Progenitor cell of endocrine pancreas (in vitro differentiated cells): ENCODE measurements at regions not wholly inside any gene's neighbourhood (a gene's known extent, or its start where the extent isn't known, plus 50 kb on each side); places are given as distances from the start of the nearest gene placed in this dataset.

Experiments
- DNase-seq: peaks from one replicate; pipeline ENCODE4 v3.0.0; 2021; ENCODE audit warnings: low spot score; ENCODE audit not compliant: unreplicated experiment
- H3K27ac Mint-ChIP-seq: 2 replicates; pipeline ENCODE4 v1.8.0; 2021; ENCODE audit warnings: mild to moderate bottlenecking, moderate library complexity, mixed read lengths
- H3K27me3 Mint-ChIP-seq: 2 replicates; pipeline ENCODE4 v1.8.0; 2021; ENCODE audit warnings: mixed read lengths
- H3K36me3 Mint-ChIP-seq: 2 replicates; pipeline ENCODE4 v1.8.0; 2022; ENCODE audit warnings: mixed read lengths; ENCODE audit not compliant: insufficient read depth
- H3K4me1 Mint-ChIP-seq: 2 replicates; pipeline ENCODE4 v1.8.0; 2021; ENCODE audit warnings: low read depth, mixed read lengths
- H3K4me3 Mint-ChIP-seq: 2 replicates; pipeline ENCODE4 v1.8.0; 2021; ENCODE audit warnings: low read depth, mild to moderate bottlenecking, moderate library complexity, mixed read lengths
- H3K9me3 Mint-ChIP-seq: 2 replicates; pipeline ENCODE4 v1.8.0; 2021; ENCODE audit warnings: low read depth, mixed read lengths
- TF ChIP-seq, protein P1 (sequence below): fragments of 200-600 bp; sonication (generic); IDR thresholded peaks from one replicate; pipeline ENCODE4 v1.5.0; 2021; ENCODE audit warnings: antibody characterized with exemption, mild to moderate bottlenecking; ENCODE audit not compliant: unreplicated experiment

DNA sequence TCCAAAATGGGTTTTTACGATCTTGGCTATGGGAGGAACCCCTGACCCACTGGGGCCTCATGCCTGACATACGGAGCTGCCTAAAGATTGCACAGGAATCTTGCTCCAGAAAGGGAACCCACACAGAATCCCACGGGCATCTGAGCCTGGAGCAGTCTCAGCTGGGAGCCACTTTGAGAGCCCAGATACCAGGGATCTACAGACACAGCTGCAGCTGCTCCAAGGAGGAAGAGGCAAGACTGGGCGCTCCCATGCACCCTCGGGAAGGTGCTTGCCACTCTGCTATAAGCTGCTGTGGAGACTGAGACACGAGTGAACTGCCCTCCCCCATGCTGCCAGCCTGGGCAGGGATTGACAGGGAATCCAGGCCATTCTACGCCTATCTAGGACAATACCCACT is 202.5 kb downstream of the REEP3 start:
- no peaks in the 10 kb centered on the region for H3K36me3 Mint-ChIP-seq
- peaks cover 2% of the 10 kb centered on the region for H3K4me1 Mint-ChIP-seq
- peaks cover 2% of the 10 kb centered on the region for H3K27me3 Mint-ChIP-seq
- no peak for DNase-seq
- no peak overlapping the region for H3K4me3 Mint-ChIP-seq
- TF ChIP-seq, protein P1, sequence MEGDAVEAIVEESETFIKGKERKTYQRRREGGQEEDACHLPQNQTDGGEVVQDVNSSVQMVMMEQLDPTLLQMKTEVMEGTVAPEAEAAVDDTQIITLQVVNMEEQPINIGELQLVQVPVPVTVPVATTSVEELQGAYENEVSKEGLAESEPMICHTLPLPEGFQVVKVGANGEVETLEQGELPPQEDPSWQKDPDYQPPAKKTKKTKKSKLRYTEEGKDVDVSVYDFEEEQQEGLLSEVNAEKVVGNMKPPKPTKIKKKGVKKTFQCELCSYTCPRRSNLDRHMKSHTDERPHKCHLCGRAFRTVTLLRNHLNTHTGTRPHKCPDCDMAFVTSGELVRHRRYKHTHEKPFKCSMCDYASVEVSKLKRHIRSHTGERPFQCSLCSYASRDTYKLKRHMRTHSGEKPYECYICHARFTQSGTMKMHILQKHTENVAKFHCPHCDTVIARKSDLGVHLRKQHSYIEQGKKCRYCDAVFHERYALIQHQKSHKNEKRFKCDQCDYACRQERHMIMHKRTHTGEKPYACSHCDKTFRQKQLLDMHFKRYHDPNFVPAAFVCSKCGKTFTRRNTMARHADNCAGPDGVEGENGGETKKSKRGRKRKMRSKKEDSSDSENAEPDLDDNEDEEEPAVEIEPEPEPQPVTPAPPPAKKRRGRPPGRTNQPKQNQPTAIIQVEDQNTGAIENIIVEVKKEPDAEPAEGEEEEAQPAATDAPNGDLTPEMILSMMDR, result no peak
- no peaks in the 10 kb centered on the region for H3K9me3 Mint-ChIP-seq
- no peak overlapping the region for H3K27ac Mint-ChIP-seq

DNA sequence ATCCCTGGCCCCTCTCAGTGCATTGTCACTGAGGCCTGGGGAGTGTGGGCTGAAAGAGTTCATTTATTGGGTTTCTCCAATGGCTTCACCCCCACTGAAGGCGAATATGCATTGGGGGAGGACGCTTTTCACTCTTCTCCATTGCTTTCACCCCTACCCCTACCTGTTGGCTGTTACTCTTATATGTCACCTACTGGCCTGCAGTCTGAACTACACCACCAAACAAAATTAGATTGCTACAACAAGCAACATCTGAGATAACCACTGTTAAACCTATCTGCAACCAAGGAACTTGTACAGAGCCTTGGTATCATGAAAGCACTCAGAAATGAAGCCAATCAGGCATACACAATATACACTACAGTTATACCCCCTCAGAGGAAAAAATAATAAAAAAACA is 203.7 kb downstream of the REEP3 start:
- H3K27ac Mint-ChIP-seq, result no peak overlapping the region
- no peak overlapping the region for H3K4me3 Mint-ChIP-seq

DNA sequence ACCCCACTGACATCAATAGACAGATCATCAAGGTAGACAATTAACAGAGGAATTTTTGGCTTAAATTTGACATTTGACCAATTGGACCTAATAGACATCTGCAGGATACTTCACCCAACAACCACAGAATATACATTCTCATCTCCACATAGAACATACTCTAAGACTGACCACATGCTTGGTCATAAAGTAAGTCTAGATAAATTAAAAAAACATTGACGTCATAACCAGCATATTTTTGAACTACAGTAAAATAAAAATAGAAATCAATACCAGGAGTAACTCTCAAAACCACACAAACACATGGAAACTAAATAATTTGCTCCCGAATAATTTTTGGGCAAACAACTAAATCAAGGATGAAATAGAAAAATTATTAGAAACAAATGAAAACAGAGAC is 205.7 kb downstream of the REEP3 start:
- no peaks in the 10 kb centered on the region for H3K27me3 Mint-ChIP-seq
- H3K27ac Mint-ChIP-seq, result no peak overlapping the region
- H3K36me3 Mint-ChIP-seq, result no peaks in the 10 kb centered on the region
- H3K4me1 Mint-ChIP-seq, result no peaks in the 10 kb centered on the region
- no peaks in the 10 kb centered on the region for H3K9me3 Mint-ChIP-seq
- TF ChIP-seq, protein P1, result no peak
- DNase-seq, result no peak
- H3K4me3 Mint-ChIP-seq, result no peak overlapping the region

More for the DNA sequence above, 203.7 kb downstream of the REEP3 start:
- no peaks in the 10 kb centered on the region for H3K36me3 Mint-ChIP-seq
- H3K27me3 Mint-ChIP-seq, result peaks cover 2% of the 10 kb centered on the region
- no peak for DNase-seq
- no peaks in the 10 kb centered on the region for H3K4me1 Mint-ChIP-seq
- TF ChIP-seq, protein P1, result peak; percentile 9
- no peaks in the 10 kb centered on the region for H3K9me3 Mint-ChIP-seq

DNA sequence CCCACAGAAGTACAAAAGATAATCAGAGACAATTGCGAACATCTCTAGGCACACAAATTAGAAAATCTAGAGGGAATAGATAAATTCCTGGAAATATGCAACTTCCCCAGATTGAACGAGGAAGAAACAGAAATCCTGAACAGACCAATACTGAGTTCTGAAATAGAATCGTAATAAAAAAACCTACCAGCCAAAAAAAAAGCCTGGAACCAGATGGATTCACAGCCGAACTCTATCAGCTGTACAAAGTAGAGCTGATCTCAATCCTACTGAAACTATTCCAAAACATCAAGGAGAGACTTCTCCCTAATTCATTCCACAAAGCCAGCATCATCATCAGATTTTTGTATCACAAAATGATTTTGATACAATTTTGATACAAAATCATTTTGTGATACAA is 206.4 kb downstream of the REEP3 start:
- H3K27ac Mint-ChIP-seq, result no peak overlapping the region
- no peaks in the 10 kb centered on the region for H3K9me3 Mint-ChIP-seq
- H3K27me3 Mint-ChIP-seq, result no peaks in the 10 kb centered on the region
- no peak overlapping the region for H3K4me3 Mint-ChIP-seq
- no peaks in the 10 kb centered on the region for H3K36me3 Mint-ChIP-seq
- TF ChIP-seq, protein P1, result no peak
- H3K4me1 Mint-ChIP-seq, result no peaks in the 10 kb centered on the region
- DNase-seq, result no peak

DNA sequence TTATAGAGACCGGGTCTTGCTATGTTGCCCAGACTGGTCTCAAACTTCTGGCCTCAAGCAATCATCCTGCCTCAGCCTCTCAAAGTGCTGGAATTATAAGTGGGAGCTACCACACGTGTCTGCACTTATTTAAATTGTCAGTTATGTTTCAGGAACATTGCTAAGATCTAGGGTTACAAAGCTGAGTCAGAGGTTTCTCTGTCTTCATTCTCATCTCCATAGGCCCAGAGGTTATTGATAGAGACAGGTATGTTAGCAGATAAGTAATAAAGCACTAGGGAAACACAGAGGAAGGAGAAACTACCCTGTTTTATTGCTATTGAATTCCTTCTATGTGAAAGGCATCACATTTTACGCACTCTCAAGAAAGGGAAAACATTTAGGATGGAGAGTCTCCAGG is 214.1 kb downstream of the REEP3 start:
- TF ChIP-seq, protein P1, result no peak
- H3K4me3 Mint-ChIP-seq, result no peak overlapping the region
- H3K27ac Mint-ChIP-seq, result no peak overlapping the region
- no peak for DNase-seq
- H3K4me1 Mint-ChIP-seq, result no peaks in the 10 kb centered on the region
- H3K9me3 Mint-ChIP-seq, result no peaks in the 10 kb centered on the region
- no peaks in the 10 kb centered on the region for H3K27me3 Mint-ChIP-seq
- no peaks in the 10 kb centered on the region for H3K36me3 Mint-ChIP-seq
